Panc1 (cell line): ENCODE measurements at regions not wholly inside any gene's neighbourhood (a gene's known extent, or its start where the extent isn't known, plus 50 kb on each side); places are given as distances from the start of the nearest gene placed in this dataset.

Experiments
- POLR2AphosphoS5 ChIP-seq: IDR thresholded peaks from 2 replicates; pipeline ENCODE4 v1.6.1; 2012; ENCODE audit warnings: mild to moderate bottlenecking, low read depth, low read length, moderate library complexity
- TCF7L2 ChIP-seq: IDR thresholded peaks from 2 replicates; pipeline ENCODE4 v1.6.1; 2011; ENCODE audit warnings: mild to moderate bottlenecking, low read depth, low read length, inconsistent platforms

- TF ChIP-seq TCF7L2 (no peak), POLR2AphosphoS5 (no peak)
Observed at GRCh38 chr4:161254375-161254774, 909.4 kb downstream of the FSTL5 start.
